Keratinocyte (primary cell): ENCODE measurements at regions not wholly inside any gene's neighbourhood (a gene's known extent, or its start where the extent isn't known, plus 50 kb on each side); places are given as distances from the start of the nearest gene placed in this dataset.
"Not testable (repeated sequence)": the region's sequence is repeated elsewhere in the genome, so short reads cannot be mapped to it uniquely, and the experiment has no call there.

Experiments used
- DNase-seq: peaks from one replicate; pipeline ENCODE4 v3.0.0-alpha.2; 2011; ENCODE audit warnings: low read depth, missing footprints, low spot score
- FAIRE-seq: peaks from 2 replicates; lab custom pipeline; 2011; peaks lifted over from hg19 to GRCh38; lab: Jason Lieb, UNC
- H2AFZ ChIP-seq: 2 replicates; pipeline ENCODE4 v1.6.0; 2012; ENCODE audit warnings: low read length, control low read depth, inconsistent platforms; ENCODE audit not compliant: control insufficient read depth
- H3K27ac ChIP-seq: 2 replicates; pipeline ENCODE4 v1.5.1; 2011; ENCODE audit warnings: low read length; ENCODE audit not compliant: control insufficient read depth, insufficient read depth
- H3K27me3 ChIP-seq: 3 replicates; pipeline ENCODE4 v1.6.0; 2011; ENCODE audit warnings: low read length; ENCODE audit not compliant: control insufficient read depth, insufficient read depth; ENCODE audit errors: extremely low read depth
- H3K36me3 ChIP-seq, 2 experiments: 2 replicates in 1 of 2; 3 replicates in 1 of 2; pipeline ENCODE4 v1.5.1; 2011; ENCODE audit warnings: low read length in 2 of 2, mild to moderate bottlenecking in 1 of 2; ENCODE audit not compliant: control insufficient read depth in 2 of 2, insufficient read depth in 2 of 2; ENCODE audit errors: extremely low read depth in 1 of 2
- H3K4me1 ChIP-seq: 3 replicates; pipeline ENCODE4 v1.5.1; 2011; ENCODE audit warnings: low read length; ENCODE audit not compliant: control insufficient read depth, insufficient read depth; ENCODE audit errors: extremely low read depth
- H3K4me2 ChIP-seq: 3 replicates; pipeline ENCODE4 v1.6.0; 2011; ENCODE audit warnings: low read depth, low read length; ENCODE audit not compliant: control insufficient read depth, insufficient read depth; ENCODE audit errors: extremely low read depth
- H3K4me3 ChIP-seq, 3 experiments: fragments of 200-600 bp in 1 of 3; sonication (generic) in 1 of 3; 2 replicates in 2 of 3; 3 replicates in 1 of 3; pipeline ENCODE4 v1.5.1; 2011 to 2016; ENCODE audit warnings: low read length in 3 of 3, mild to moderate bottlenecking in 3 of 3, control low read depth in 2 of 3, inconsistent platforms in 1 of 3, low read depth in 1 of 3, mixed read lengths in 1 of 3, mixed run types in 1 of 3, moderate library complexity in 1 of 3; ENCODE audit not compliant: control insufficient read depth in 2 of 3, insufficient read depth in 2 of 3; ENCODE audit errors: extremely low read depth in 1 of 3
- H3K79me2 ChIP-seq: 2 replicates; pipeline ENCODE4 v1.6.0; 2012; ENCODE audit warnings: low read length; ENCODE audit not compliant: control insufficient read depth, insufficient read depth
- H3K9ac ChIP-seq: 3 replicates; pipeline ENCODE4 v1.6.0; 2011; ENCODE audit warnings: low read length; ENCODE audit not compliant: control insufficient read depth, insufficient read depth; ENCODE audit errors: extremely low read depth
- H3K9me1 ChIP-seq: 3 replicates; pipeline ENCODE4 v1.6.0; 2011; ENCODE audit warnings: low read length; ENCODE audit not compliant: control insufficient read depth, insufficient read depth; ENCODE audit errors: extremely low read depth
- H3K9me3 ChIP-seq: 2 replicates; pipeline ENCODE4 v1.5.1; 2012; ENCODE audit warnings: low read depth, low read length; ENCODE audit not compliant: control insufficient read depth
- H4K20me1 ChIP-seq: 3 replicates; pipeline ENCODE4 v1.6.0; 2011; ENCODE audit warnings: low read length; ENCODE audit not compliant: control insufficient read depth, insufficient read depth; ENCODE audit errors: extremely low read depth
- EZH2 ChIP-seq: IDR thresholded peaks from one replicate; pipeline ENCODE4 v1.6.1; 2012; ENCODE audit warnings: inconsistent platforms, mild to moderate bottlenecking, low read length, moderate library complexity
- dilution Hi-C: fragments of 300-500 bp; cut with MboI; formaldehyde crosslinking; loops from one replicate; pipeline ENCODE4 v1.7.0; 2020; ENCODE audit warnings: low sequenced_read_pairs; ENCODE audit not compliant: extremely low pct_ligation_motif_present
- TF ChIP-seq, protein P1 (sequence below), 3 experiments: IDR thresholded peaks in 1 of 3; conservative IDR thresholded peaks in 1 of 3; optimal IDR thresholded peaks in 1 of 3; 2 replicates in 2 of 3; 3 replicates in 1 of 3; pipeline versions ENCODE3 to v1.5.1; 2011; ENCODE audit warnings: low read length in 3 of 3, mild to moderate bottlenecking in 3 of 3, moderate library complexity in 2 of 3, control low read depth in 1 of 3, inconsistent platforms in 1 of 3; ENCODE audit not compliant: insufficient read depth in 2 of 3; ENCODE audit errors: extremely low read depth in 1 of 3

DNA sequence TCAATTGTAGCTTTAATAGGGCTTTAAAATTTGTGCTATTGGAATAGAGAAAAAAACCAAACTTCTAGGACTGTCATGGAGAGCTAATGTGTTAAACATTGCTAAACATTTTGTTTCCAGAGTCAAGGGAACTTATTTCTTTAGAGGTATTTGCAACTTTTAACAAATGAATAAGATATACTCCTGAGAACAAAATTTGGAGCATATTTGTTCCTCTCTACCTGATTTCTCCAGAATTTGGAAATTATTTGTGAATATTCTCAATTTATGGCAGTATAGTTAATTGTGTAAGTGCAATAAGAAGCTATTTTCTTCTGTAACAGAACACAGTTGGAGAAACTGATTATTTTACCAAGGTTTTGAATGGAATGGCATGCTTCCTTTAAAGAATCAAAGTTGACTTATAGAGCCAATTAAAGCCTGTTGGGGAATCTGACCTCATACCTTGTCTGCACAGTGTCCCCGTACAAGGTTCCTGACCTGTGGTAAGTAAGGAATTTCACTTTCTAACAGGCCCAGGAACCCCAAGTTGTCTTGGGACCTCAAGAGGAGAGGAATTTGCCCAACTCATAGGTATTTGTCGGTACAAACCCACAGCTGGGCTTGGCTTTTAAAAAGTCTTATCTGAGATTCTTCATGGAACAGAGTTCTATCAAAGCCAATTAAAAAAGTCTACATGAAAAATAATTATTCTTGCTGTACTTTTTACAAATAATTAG, 72.6 kb upstream of the CSF1 start:
- dilution Hi-C loops = no loop called here
- Histone ChIP-seq H3K9me3 (no peaks in the 10 kb centered on the region), H2AFZ (no peak overlapping the region), H3K4me3 (no peak overlapping the region), H3K9me1 (no peaks in the 10 kb centered on the region), H4K20me1 (no peaks in the 10 kb centered on the region), H3K27ac (no peak overlapping the region), H3K36me3 (no peaks in the 10 kb centered on the region), H3K27me3 (no peaks in the 10 kb centered on the region), H3K4me1 (peaks cover 4% of the 10 kb centered on the region), H3K79me2 (no peaks in the 10 kb centered on the region), H3K9ac (no peak overlapping the region), H3K4me2 (no peak overlapping the region)
- no peak for DNase-seq
- TF ChIP-seq EZH2 = no peak
- TF ChIP-seq, protein P1, sequence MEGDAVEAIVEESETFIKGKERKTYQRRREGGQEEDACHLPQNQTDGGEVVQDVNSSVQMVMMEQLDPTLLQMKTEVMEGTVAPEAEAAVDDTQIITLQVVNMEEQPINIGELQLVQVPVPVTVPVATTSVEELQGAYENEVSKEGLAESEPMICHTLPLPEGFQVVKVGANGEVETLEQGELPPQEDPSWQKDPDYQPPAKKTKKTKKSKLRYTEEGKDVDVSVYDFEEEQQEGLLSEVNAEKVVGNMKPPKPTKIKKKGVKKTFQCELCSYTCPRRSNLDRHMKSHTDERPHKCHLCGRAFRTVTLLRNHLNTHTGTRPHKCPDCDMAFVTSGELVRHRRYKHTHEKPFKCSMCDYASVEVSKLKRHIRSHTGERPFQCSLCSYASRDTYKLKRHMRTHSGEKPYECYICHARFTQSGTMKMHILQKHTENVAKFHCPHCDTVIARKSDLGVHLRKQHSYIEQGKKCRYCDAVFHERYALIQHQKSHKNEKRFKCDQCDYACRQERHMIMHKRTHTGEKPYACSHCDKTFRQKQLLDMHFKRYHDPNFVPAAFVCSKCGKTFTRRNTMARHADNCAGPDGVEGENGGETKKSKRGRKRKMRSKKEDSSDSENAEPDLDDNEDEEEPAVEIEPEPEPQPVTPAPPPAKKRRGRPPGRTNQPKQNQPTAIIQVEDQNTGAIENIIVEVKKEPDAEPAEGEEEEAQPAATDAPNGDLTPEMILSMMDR (optimal IDR thresholded peaks at IDR 0.05 in 1 of 3, IDR thresholded peaks at IDR 0.05 in 1 of 3, conservative IDR thresholded peaks at IDR 0.05 in 1 of 3; ENCODE audit: extremely low read depth in 1 of 3, insufficient read depth in 2 of 3, low read length in 3 of 3) = no peak
- FAIRE-seq = no peak

DNA sequence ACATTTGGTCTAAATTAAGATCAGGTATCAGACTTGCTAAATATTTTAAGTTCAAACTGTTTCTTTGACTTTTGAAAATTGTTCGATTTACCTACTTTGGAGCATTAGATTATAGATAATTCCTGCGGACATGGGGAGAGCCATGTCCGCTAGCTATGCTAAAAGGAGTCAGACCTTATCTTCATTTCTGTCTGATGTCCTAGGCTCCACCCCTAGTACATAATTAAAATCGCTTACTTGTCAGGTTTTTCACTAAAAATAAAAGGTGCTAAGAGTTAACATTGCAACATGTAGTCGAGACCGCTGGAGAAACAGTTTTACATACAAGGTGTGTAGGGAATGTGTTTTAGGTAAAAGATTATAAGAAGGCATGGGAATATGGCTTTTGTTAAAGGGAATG, 71.9 kb upstream of the EPS8L3 start:
- DNase-seq, dilution Hi-C loops: not testable (repeated sequence)

DNA sequence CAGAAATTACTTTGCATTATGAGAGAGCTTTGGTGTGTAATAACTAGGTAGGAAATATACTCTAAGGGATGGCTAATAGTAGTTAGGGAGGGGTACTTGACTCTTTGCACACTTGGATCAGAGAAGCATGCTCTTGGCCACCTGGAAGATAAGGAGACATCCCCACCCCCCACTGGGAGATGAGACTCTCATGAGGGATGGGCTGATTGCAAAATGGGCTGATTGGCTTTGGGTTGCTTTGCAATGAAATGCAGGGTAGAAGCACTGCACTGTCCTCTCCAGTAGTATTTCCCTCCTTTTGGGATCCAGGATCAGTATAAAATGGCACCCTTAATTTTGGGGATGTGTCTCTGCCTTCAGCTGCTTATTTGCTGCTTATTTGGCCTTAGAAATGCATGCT, 71.2 kb upstream of the EPS8L3 start:
- Histone ChIP-seq H3K4me1 (peaks cover 4% of the 10 kb centered on the region), H3K4me2 (no peak overlapping the region), H3K9ac (no peak overlapping the region), H3K4me3 (no peak overlapping the region), H3K27me3 (no peaks in the 10 kb centered on the region), H3K9me3 (no peaks in the 10 kb centered on the region), H3K36me3 (no peaks in the 10 kb centered on the region), H3K27ac (no peak overlapping the region), H4K20me1 (no peaks in the 10 kb centered on the region), H3K79me2 (no peaks in the 10 kb centered on the region), H2AFZ (no peak overlapping the region), H3K9me1 (no peaks in the 10 kb centered on the region)
- DNase-seq (no peak), FAIRE-seq (no peak)
- TF ChIP-seq, protein P1 (optimal IDR thresholded peaks at IDR 0.05 in 1 of 3, IDR thresholded peaks at IDR 0.05 in 1 of 3, conservative IDR thresholded peaks at IDR 0.05 in 1 of 3; ENCODE audit: extremely low read depth in 1 of 3, insufficient read depth in 2 of 3, low read length in 3 of 3) = no peak
- TF ChIP-seq EZH2 = no peak
- dilution Hi-C loops = no loop called here

More for the DNA sequence above, 71.9 kb upstream of the EPS8L3 start:
- H4K20me1 ChIP-seq, H3K27me3 ChIP-seq, FAIRE-seq, H3K4me3 ChIP-seq, H3K9me3 ChIP-seq, H3K9ac ChIP-seq, H3K27ac ChIP-seq, H3K36me3 ChIP-seq, H3K9me1 ChIP-seq, H3K79me2 ChIP-seq, H2AFZ ChIP-seq, H3K4me1 ChIP-seq, H3K4me2 ChIP-seq: not testable (repeated sequence)
